SK-N-SH (cell line): ENCODE measurements at regions not wholly inside any gene's neighbourhood (a gene's known extent, or its start where the extent isn't known, plus 50 kb on each side); places are given as distances from the start of the nearest gene placed in this dataset.

ENCODE experiments used
- CTCF ChIA-PET: fragments of 300-600, 350-600 bp; formaldehyde crosslinking; extraction: SDS; loops from one replicate; lab custom pipeline; 2021; lab: Yijun Ruan, JAX
- POLR2A ChIA-PET: fragments of 350-600 bp; sonication (Branson Sonifier 250); formaldehyde crosslinking; extraction: SDS; loops from one replicate; lab custom pipeline; 2020; ENCODE audit warnings: antibody characterized with exemption, inconsistent platforms; lab: Yijun Ruan, JAX
- DNase-seq: peaks from one replicate; pipeline ENCODE4 v3.0.0; 2012
- H2AFZ ChIP-seq: fragments of 200-600 bp; sonication (generic); 2 replicates; pipeline ENCODE4 v1.8.1; 2016; ENCODE audit warnings: antibody characterized with exemption, mild to moderate bottlenecking, low read depth
- H3F3A ChIP-seq: fragments of 200-600 bp; sonication (generic); replicated peaks from 2 replicates; pipeline ENCODE3; 2016; ENCODE audit warnings: antibody characterized with exemption, mild to moderate bottlenecking; ENCODE audit not compliant: insufficient read depth
- H3K27ac ChIP-seq, 2 experiments: fragments of 200-500 bp in 1 of 2; fragments of 200-600 bp in 1 of 2; sonication (Bioruptor generic) in 1 of 2; sonication (generic), shearing (Covaris generic) in 1 of 2; 2 replicates each; pipeline versions ENCODE4 v1.5.1 to v1.6.1; 2014 to 2016; ENCODE audit warnings: low read depth in 2 of 2, inconsistent platforms in 1 of 2, low read length in 1 of 2, mild to moderate bottlenecking in 1 of 2, mixed read lengths in 1 of 2
- H3K27me3 ChIP-seq: fragments of 200-600 bp; sonication (generic), shearing (Covaris generic); 2 replicates; pipeline ENCODE4 v1.6.1; 2016; ENCODE audit warnings: mixed run types; ENCODE audit not compliant: insufficient read depth
- H3K36me3 ChIP-seq, 2 experiments: fragments of 200-500 bp in 1 of 2; fragments of 200-600 bp in 1 of 2; sonication (Bioruptor generic) in 1 of 2; sonication (generic) in 1 of 2; replicated peaks in 1 of 2; 2 replicates each; pipeline versions ENCODE3 to v1.5.1; 2014 to 2016; ENCODE audit warnings: low read length in 1 of 2, mild to moderate bottlenecking in 1 of 2; ENCODE audit not compliant: insufficient read depth in 2 of 2, control insufficient read depth in 1 of 2
- H3K4me1 ChIP-seq, 2 experiments: fragments of 200-500 bp in 1 of 2; fragments of 200-600 bp in 1 of 2; sonication (Bioruptor generic) in 1 of 2; sonication (generic), shearing (Covaris generic) in 1 of 2; 2 replicates each; pipeline versions ENCODE4 v1.5.1 to v1.6.1; 2014 to 2016; ENCODE audit warnings: low read depth in 1 of 2, low read length in 1 of 2, mixed run types in 1 of 2; ENCODE audit not compliant: insufficient read depth in 2 of 2, control insufficient read depth in 1 of 2
- H3K4me2 ChIP-seq: fragments of 200-600 bp; sonication (generic), shearing (Covaris generic); 2 replicates; pipeline ENCODE4 v1.6.1; 2017; ENCODE audit warnings: mixed run types
- H3K4me3 ChIP-seq, 2 experiments: fragments of 200-500 bp in 1 of 2; fragments of 200-600 bp in 1 of 2; sonication (Bioruptor generic) in 1 of 2; sonication (generic), shearing (Covaris generic) in 1 of 2; 2 replicates each; pipeline versions ENCODE4 v1.5.1 to v1.8.1; 2014 to 2016; ENCODE audit warnings: low read depth in 2 of 2, inconsistent platforms in 1 of 2, low read length in 1 of 2, mild to moderate bottlenecking in 1 of 2, mixed read lengths in 1 of 2, moderate library complexity in 1 of 2
- H3K79me2 ChIP-seq: fragments of 200-600 bp; sonication (generic); 2 replicates; pipeline ENCODE4 v1.8.1; 2017; ENCODE audit warnings: mild to moderate bottlenecking; ENCODE audit not compliant: insufficient read depth
- H3K9ac ChIP-seq: fragments of 200-600 bp; sonication (generic); 2 replicates; pipeline ENCODE4 v1.6.1; 2017; ENCODE audit warnings: mixed run types
- H3K9me2 ChIP-seq: fragments of 200-600 bp; sonication (generic); 2 replicates; pipeline ENCODE4 v1.6.1; 2017; ENCODE audit warnings: mixed run types
- H3K9me3 ChIP-seq: fragments of 200-600 bp; sonication (generic); 2 replicates; pipeline ENCODE4 v1.6.1; 2017; ENCODE audit warnings: mixed run types, mild to moderate bottlenecking, moderate library complexity
- H4K20me1 ChIP-seq: fragments of 200-600 bp; sonication (generic); 2 replicates; pipeline ENCODE4 v1.6.1; 2017; ENCODE audit warnings: mild to moderate bottlenecking, mixed run types; ENCODE audit not compliant: insufficient read depth
- ELF1 ChIP-seq: IDR thresholded peaks from 2 replicates; pipeline ENCODE4 v1.4.0; 2012
- EP300 ChIP-seq, 2 experiments: IDR thresholded peaks; 2 replicates each; pipeline versions ENCODE4 v1.4.0 to v1.6.1; 2012; ENCODE audit warnings: borderline replicate concordance in 1 of 2, low read depth in 1 of 2, low read length in 1 of 2
- EZH2phosphoT487 ChIP-seq: fragments of 200-600 bp; sonication (generic); IDR thresholded peaks from 2 replicates; pipeline ENCODE4 v1.6.1; 2017; ENCODE audit warnings: low read depth, mixed run types, mild to moderate bottlenecking, antibody characterized with exemption, moderate library complexity, borderline replicate concordance
- FOSL2 ChIP-seq: IDR thresholded peaks from 2 replicates; pipeline ENCODE4 v1.4.0; 2012; ENCODE audit warnings: low read depth, mild to moderate bottlenecking, moderate library complexity, borderline replicate concordance
- MXI1 ChIP-seq: IDR thresholded peaks from 2 replicates; pipeline ENCODE4 v1.6.1; 2012; ENCODE audit warnings: mild to moderate bottlenecking, low read depth, low read length, improper control_type of control experiment
- NRF1 ChIP-seq: IDR thresholded peaks from 2 replicates; pipeline ENCODE4 v1.6.1; 2012; ENCODE audit warnings: low read depth, mild to moderate bottlenecking, low read length
- RFX5 ChIP-seq: IDR thresholded peaks from 2 replicates; pipeline ENCODE4 v1.6.1; 2012; ENCODE audit warnings: mild to moderate bottlenecking, improper control_type of control experiment, low read length
- RXRA ChIP-seq: IDR thresholded peaks from 2 replicates; pipeline ENCODE4 v1.4.0; 2012; ENCODE audit warnings: low read depth, mild to moderate bottlenecking, borderline replicate concordance
- SMC3 ChIP-seq: IDR thresholded peaks from 2 replicates; pipeline ENCODE4 v1.6.1; 2012; ENCODE audit warnings: low read depth, low read length, improper control_type of control experiment
- WGBS: methylation state at CpG from one replicate; pipeline ENCODE4 v1.1.6; 2017; ENCODE audit warnings: low lambda C conversion rate; 5-methylcytosine and 5-hydroxymethylcytosine counted together
- TF ChIP-seq, protein P1 (sequence below): IDR thresholded peaks from 2 replicates; pipeline ENCODE4 v1.4.0; 2012; ENCODE audit warnings: low read depth, borderline replicate concordance
- TF ChIP-seq, protein P2 (sequence below): fragments of 150-350 bp; IDR thresholded peaks from 2 replicates; pipeline ENCODE4 v1.6.1; 2017; ENCODE audit warnings: antibody characterized with exemption, low read length, low read depth, borderline replicate concordance
- TF ChIP-seq, protein P3 (sequence below): fragments of 200-600 bp; sonication (generic); IDR thresholded peaks from 2 replicates; pipeline ENCODE4 v1.6.1; 2017; ENCODE audit warnings: antibody characterized with exemption, mild to moderate bottlenecking, moderate library complexity

- no peaks in the 10 kb centered on the region for H3K9me2 ChIP-seq
- no peak overlapping the region for H3K4me3 ChIP-seq
- TF ChIP-seq RXRA (no peak), MXI1 (no peak), ELF1 (no peak), SMC3 (no peak), EZH2phosphoT487 (no peak), NRF1 (no peak), EP300 (IDR thresholded peaks at IDR 0.05; ENCODE audit: borderline replicate concordance in 1 of 2, low read depth in 1 of 2, low read length in 1 of 2) (no peak), FOSL2 (no peak)
- TF ChIP-seq, protein P1, sequence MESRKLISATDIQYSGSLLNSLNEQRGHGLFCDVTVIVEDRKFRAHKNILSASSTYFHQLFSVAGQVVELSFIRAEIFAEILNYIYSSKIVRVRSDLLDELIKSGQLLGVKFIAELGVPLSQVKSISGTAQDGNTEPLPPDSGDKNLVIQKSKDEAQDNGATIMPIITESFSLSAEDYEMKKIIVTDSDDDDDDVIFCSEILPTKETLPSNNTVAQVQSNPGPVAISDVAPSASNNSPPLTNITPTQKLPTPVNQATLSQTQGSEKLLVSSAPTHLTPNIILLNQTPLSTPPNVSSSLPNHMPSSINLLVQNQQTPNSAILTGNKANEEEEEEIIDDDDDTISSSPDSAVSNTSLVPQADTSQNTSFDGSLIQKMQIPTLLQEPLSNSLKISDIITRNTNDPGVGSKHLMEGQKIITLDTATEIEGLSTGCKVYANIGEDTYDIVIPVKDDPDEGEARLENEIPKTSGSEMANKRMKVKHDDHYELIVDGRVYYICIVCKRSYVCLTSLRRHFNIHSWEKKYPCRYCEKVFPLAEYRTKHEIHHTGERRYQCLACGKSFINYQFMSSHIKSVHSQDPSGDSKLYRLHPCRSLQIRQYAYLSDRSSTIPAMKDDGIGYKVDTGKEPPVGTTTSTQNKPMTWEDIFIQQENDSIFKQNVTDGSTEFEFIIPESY: no peak
- TF ChIP-seq, protein P2, sequence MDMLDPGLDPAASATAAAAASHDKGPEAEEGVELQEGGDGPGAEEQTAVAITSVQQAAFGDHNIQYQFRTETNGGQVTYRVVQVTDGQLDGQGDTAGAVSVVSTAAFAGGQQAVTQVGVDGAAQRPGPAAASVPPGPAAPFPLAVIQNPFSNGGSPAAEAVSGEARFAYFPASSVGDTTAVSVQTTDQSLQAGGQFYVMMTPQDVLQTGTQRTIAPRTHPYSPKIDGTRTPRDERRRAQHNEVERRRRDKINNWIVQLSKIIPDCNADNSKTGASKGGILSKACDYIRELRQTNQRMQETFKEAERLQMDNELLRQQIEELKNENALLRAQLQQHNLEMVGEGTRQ: no peak
- WGBS: 95% methylated on average over 11 of the region's 11 CpGs
- CTCF ChIA-PET: no interaction called here
- H3K79me2 ChIP-seq: no peaks in the 10 kb centered on the region
- no peak overlapping the region for H3K4me2 ChIP-seq
- H3F3A ChIP-seq: no peaks in the 10 kb centered on the region
- no peaks in the 10 kb centered on the region for H3K27me3 ChIP-seq
- no peak overlapping the region for H3K9ac ChIP-seq
- H3K36me3 ChIP-seq: no peaks in the 10 kb centered on the region
- H3K4me1 ChIP-seq: no peaks in the 10 kb centered on the region
- POLR2A ChIA-PET: no interaction called here
- H4K20me1 ChIP-seq: no peaks in the 10 kb centered on the region
- no peaks in the 10 kb centered on the region for H3K9me3 ChIP-seq
- H3K27ac ChIP-seq: no peak overlapping the region
- DNase-seq: no peak
- H2AFZ ChIP-seq: no peak overlapping the region
These were observed 120.7 kb downstream of the DKK1 start for GRCh38 chr10:52434734-52435133.

- H3K36me3 ChIP-seq: no peaks in the 10 kb centered on the region
- no peaks in the 10 kb centered on the region for H4K20me1 ChIP-seq
- no peak overlapping the region for H2AFZ ChIP-seq
- H3K4me2 ChIP-seq: no peak overlapping the region
- no peak overlapping the region for H3K9ac ChIP-seq
- H3F3A ChIP-seq: no peaks in the 10 kb centered on the region
- TF ChIP-seq RFX5 (no peak), EP300 (IDR thresholded peaks at IDR 0.05; ENCODE audit: borderline replicate concordance in 1 of 2, low read depth in 1 of 2, low read length in 1 of 2) (no peak), NRF1 (no peak), ELF1 (no peak)
- TF ChIP-seq, protein P2: no peak
- TF ChIP-seq, protein P3, sequence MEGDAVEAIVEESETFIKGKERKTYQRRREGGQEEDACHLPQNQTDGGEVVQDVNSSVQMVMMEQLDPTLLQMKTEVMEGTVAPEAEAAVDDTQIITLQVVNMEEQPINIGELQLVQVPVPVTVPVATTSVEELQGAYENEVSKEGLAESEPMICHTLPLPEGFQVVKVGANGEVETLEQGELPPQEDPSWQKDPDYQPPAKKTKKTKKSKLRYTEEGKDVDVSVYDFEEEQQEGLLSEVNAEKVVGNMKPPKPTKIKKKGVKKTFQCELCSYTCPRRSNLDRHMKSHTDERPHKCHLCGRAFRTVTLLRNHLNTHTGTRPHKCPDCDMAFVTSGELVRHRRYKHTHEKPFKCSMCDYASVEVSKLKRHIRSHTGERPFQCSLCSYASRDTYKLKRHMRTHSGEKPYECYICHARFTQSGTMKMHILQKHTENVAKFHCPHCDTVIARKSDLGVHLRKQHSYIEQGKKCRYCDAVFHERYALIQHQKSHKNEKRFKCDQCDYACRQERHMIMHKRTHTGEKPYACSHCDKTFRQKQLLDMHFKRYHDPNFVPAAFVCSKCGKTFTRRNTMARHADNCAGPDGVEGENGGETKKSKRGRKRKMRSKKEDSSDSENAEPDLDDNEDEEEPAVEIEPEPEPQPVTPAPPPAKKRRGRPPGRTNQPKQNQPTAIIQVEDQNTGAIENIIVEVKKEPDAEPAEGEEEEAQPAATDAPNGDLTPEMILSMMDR: no peak
- TF ChIP-seq, all 33 proteins: peak for 0
- CTCF ChIA-PET: no interaction called here
- POLR2A ChIA-PET: no interaction called here
- H3K27me3 ChIP-seq: no peaks in the 10 kb centered on the region
- H3K27ac ChIP-seq: no peak overlapping the region
- H3K4me3 ChIP-seq: no peak overlapping the region
- peaks cover 0 to 4% of the 10 kb centered on the region in 2 experiments; a peak in 1 of 4 replicates for H3K4me1 ChIP-seq
- no peaks in the 10 kb centered on the region for H3K79me2 ChIP-seq
- 80% methylated on average over 5 of the region's 5 CpGs for WGBS
- no peaks in the 10 kb centered on the region for H3K9me3 ChIP-seq
- no peaks in the 10 kb centered on the region for H3K9me2 ChIP-seq
- DNase-seq: no peak
These were observed 122.6 kb downstream of the DKK1 start for GRCh38 chr10:52436664-52437063.
